ENCODE measurements at regions not wholly inside any gene's neighbourhood (a gene's known extent, or its start where the extent isn't known, plus 50 kb on each side); places are given as distances from the start of the nearest gene placed in this dataset.

DNA sequence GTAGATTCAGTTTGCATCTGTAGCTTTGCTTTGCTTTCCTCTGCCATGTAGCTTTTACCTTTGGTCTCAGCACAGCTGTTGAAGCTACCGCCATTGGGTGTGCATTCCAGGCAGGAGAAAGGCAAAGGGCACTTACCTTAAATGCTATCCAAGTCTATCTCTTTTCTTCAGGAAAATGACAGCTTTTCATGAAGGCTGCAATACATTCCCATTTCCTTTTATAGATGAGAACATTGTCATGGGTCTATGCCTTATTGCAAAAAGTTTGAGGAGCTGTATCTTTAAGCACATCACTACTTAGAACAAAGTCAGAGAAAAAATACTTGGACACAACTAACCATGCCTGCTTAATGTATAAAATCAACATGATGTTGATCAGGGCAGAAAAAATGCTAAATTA, 266.8 kb downstream of the DOK5 start:
- no peak for TF ChIP-seq YY1 (IDR thresholded peaks at IDR 0.05; ENCODE audit: insufficient read depth, insufficient read length)
- no peak for TF ChIP-seq ZNF274 (IDR thresholded peaks at IDR 0.05; ENCODE audit: low read depth, low read length)
- TF ChIP-seq SUZ12 (IDR thresholded peaks at IDR 0.05; ENCODE audit: extremely low read depth, insufficient read depth, insufficient read length) = no peak
